Liver (tissue), 8 donors: ENCODE measurements at regions not wholly inside any gene's neighbourhood (a gene's known extent, or its start where the extent isn't known, plus 50 kb on each side); places are given as distances from the start of the nearest gene placed in this dataset.

Experiments
- DNase-seq: peaks from one replicate; pipeline ENCODE4 v3.0.0-alpha.2; 2017; ENCODE audit warnings: low spot score
- H3K27ac ChIP-seq, 2 donors: one replicate each; pipeline ENCODE4 v1.7.0; 2013; ENCODE audit warnings: inconsistent platforms in 2 of 2, low read length in 2 of 2, control low read depth in 1 of 2, low read depth in 1 of 2, mild to moderate bottlenecking in 1 of 2
- H3K27me3 ChIP-seq, 4 donors: one replicate each; pipeline versions ENCODE4 v1.6.1 to v1.7.0; 2013; ENCODE audit warnings: low read length in 3 of 4, inconsistent platforms in 1 of 4, mild to moderate bottlenecking in 1 of 4, moderate library complexity in 1 of 4; ENCODE audit not compliant: control insufficient read depth in 4 of 4, insufficient read depth in 4 of 4
- H3K36me3 ChIP-seq, 4 donors: one replicate each; pipeline versions ENCODE4 v1.6.1 to v1.7.0; 2013; ENCODE audit warnings: low read length in 3 of 4, mild to moderate bottlenecking in 3 of 4, low read depth in 1 of 4, moderate library complexity in 1 of 4; ENCODE audit not compliant: control insufficient read depth in 4 of 4, insufficient read depth in 3 of 4
- H3K4me1 ChIP-seq, 4 donors: one replicate each; pipeline versions ENCODE4 v1.6.1 to v1.7.0; 2013; ENCODE audit warnings: low read length in 3 of 4, mild to moderate bottlenecking in 3 of 4, moderate library complexity in 1 of 4; ENCODE audit not compliant: control insufficient read depth in 4 of 4, insufficient read depth in 4 of 4
- H3K4me3 ChIP-seq, 3 donors: one replicate each; pipeline versions ENCODE4 v1.6.1 to v1.7.0; 2013; ENCODE audit warnings: low read length in 3 of 3, control low read depth in 1 of 3, low read depth in 1 of 3, mild to moderate bottlenecking in 1 of 3
- H3K9ac ChIP-seq, 2 donors: one replicate each; pipeline ENCODE4 v1.7.0; 2013; ENCODE audit warnings: low read length in 2 of 2, mild to moderate bottlenecking in 2 of 2, moderate library complexity in 2 of 2, control low read depth in 1 of 2, low read depth in 1 of 2
- H3K9me3 ChIP-seq, 4 donors: one replicate each; pipeline versions ENCODE4 v1.6.1 to v1.7.0; 2013; ENCODE audit warnings: low read length in 3 of 4; ENCODE audit not compliant: control insufficient read depth in 4 of 4
- EGR1 ChIP-seq, 2 donors: IDR thresholded peaks; 2 replicates each; pipeline ENCODE4 v1.6.1; 2016 to 2018; ENCODE audit warnings: antibody characterized with exemption in 2 of 2, low read depth in 2 of 2
- FOXA2 ChIP-seq: IDR thresholded peaks from 2 replicates; pipeline ENCODE4 v1.6.1; 2016; ENCODE audit warnings: antibody characterized with exemption
- GABPA ChIP-seq, 2 donors: IDR thresholded peaks in 1 of 2; conservative IDR thresholded peaks in 1 of 2; 2 replicates each; pipeline ENCODE4 v1.6.1; 2016; ENCODE audit warnings: antibody characterized with exemption in 2 of 2, mild to moderate bottlenecking in 1 of 2, moderate library complexity in 1 of 2
- HNF4A ChIP-seq, 2 donors: conservative IDR thresholded peaks; 2 replicates each; pipeline ENCODE4 v1.6.1; 2016; ENCODE audit warnings: antibody characterized with exemption in 2 of 2, mild to moderate bottlenecking in 2 of 2
- HNF4G ChIP-seq: IDR thresholded peaks from 2 replicates; pipeline ENCODE4 v1.6.1; 2016; ENCODE audit warnings: antibody characterized with exemption
- JUND ChIP-seq, 2 donors: IDR thresholded peaks; 2 replicates each; pipeline ENCODE4 v1.6.1; 2016; ENCODE audit warnings: antibody characterized with exemption in 2 of 2
- NR2F2 ChIP-seq: IDR thresholded peaks from 2 replicates; pipeline ENCODE4 v1.6.1; 2016; ENCODE audit warnings: antibody characterized with exemption
- RAD21 ChIP-seq, 2 donors: IDR thresholded peaks; 2 replicates each; pipeline ENCODE4 v1.6.1; 2016; ENCODE audit warnings: antibody characterized with exemption in 2 of 2, mild to moderate bottlenecking in 2 of 2
- RXRA ChIP-seq, 2 donors: IDR thresholded peaks; 2 replicates each; pipeline ENCODE4 v1.6.1; 2017 to 2018; ENCODE audit warnings: antibody characterized with exemption in 2 of 2, mild to moderate bottlenecking in 1 of 2
- SP1 ChIP-seq: IDR thresholded peaks from 2 replicates; pipeline ENCODE4 v1.6.1; 2018; ENCODE audit warnings: antibody characterized with exemption, mild to moderate bottlenecking
- TAF1 ChIP-seq: conservative IDR thresholded peaks from 2 replicates; pipeline ENCODE4 v1.6.1; 2016; ENCODE audit warnings: antibody characterized with exemption, mild to moderate bottlenecking
- YY1 ChIP-seq: IDR thresholded peaks from 2 replicates; pipeline ENCODE4 v1.6.1; 2016; ENCODE audit warnings: antibody characterized with exemption, mild to moderate bottlenecking
- WGBS: extraction: QIAGEN DNeasy Blood & Tissue Kit; methylation state at CpG from one replicate; pipeline ENCODE4 v1.1.7; 2013; 5-methylcytosine and 5-hydroxymethylcytosine counted together
- TF ChIP-seq, protein P1 (sequence below): IDR thresholded peaks from 2 replicates; pipeline ENCODE4 v1.6.1; 2016; ENCODE audit warnings: antibody characterized with exemption
- TF ChIP-seq, protein P2 (sequence below): fragments of 150-350 bp; IDR thresholded peaks from 2 replicates; pipeline ENCODE4 v1.5.1; 2017; ENCODE audit warnings: improper control_type of control experiment, low read depth, low read length; ENCODE audit not compliant: missing input control
- TF ChIP-seq, protein P3 (sequence below): IDR thresholded peaks from 2 replicates; pipeline ENCODE4 v1.6.1; 2016; ENCODE audit warnings: antibody characterized with exemption
- TF ChIP-seq, protein P4 (sequence below): IDR thresholded peaks from 2 replicates; pipeline ENCODE4 v1.6.1; 2016; ENCODE audit warnings: antibody characterized with exemption
- donor health status: healthy.
- donor health status: healthy.
- donor health status: healthy.
- donor health status: healthy.
- donor health status: healthy.

DNA sequence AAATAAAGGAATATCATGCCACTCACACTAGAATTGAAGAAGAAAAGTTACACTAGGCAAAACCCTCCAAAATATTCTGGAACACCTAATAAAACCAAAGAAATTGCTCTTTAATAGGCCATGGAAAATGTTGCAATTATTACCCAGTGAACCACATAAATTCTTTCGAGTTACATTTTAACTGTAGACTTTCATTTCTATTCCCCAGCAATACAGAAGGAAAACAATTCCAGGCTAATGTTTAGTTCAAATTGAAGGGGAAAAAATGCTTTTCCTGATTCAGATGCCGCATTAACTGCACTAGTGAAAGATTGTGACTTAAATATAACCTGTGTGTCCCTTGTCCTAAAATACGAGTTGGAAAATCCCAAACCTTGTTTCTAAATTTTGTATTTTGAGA lies 439.3 kb upstream of the ADAMTS16 start:
- WGBS: 59% methylated on average over 3 of the region's 3 CpGs
- Histone ChIP-seq H3K4me1 (no peaks in the 10 kb centered on the region), H3K4me3 (no peak overlapping the region), H3K36me3 (no peaks in the 10 kb centered on the region), H3K27me3 (no peaks in the 10 kb centered on the region), H3K9me3 (no peaks in the 10 kb centered on the region), H3K9ac (no peak overlapping the region), H3K27ac (no peak overlapping the region)
- DNase-seq: no peak
- no peak for TF ChIP-seq FOXA2
- TF ChIP-seq GABPA (IDR thresholded peaks at IDR 0.05 in 1 of 2, conservative IDR thresholded peaks at IDR 0.05 in 1 of 2): no peak
- TF ChIP-seq, protein P1, sequence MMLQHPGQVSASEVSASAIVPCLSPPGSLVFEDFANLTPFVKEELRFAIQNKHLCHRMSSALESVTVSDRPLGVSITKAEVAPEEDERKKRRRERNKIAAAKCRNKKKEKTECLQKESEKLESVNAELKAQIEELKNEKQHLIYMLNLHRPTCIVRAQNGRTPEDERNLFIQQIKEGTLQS: no peak
- no peak for TF ChIP-seq JUND (IDR thresholded peaks at IDR 0.05)
- TF ChIP-seq RXRA (IDR thresholded peaks at IDR 0.05): no peak
- TF ChIP-seq NR2F2: no peak
- TF ChIP-seq EGR1 (IDR thresholded peaks at IDR 0.05; ENCODE audit: low read depth in 2 of 2): no peak
- TF ChIP-seq HNF4G: no peak
- TF ChIP-seq YY1: no peak
- no peak for TF ChIP-seq TAF1
- TF ChIP-seq RAD21 (IDR thresholded peaks at IDR 0.05): no peak
- no peak for TF ChIP-seq SP1
- TF ChIP-seq, protein P2, sequence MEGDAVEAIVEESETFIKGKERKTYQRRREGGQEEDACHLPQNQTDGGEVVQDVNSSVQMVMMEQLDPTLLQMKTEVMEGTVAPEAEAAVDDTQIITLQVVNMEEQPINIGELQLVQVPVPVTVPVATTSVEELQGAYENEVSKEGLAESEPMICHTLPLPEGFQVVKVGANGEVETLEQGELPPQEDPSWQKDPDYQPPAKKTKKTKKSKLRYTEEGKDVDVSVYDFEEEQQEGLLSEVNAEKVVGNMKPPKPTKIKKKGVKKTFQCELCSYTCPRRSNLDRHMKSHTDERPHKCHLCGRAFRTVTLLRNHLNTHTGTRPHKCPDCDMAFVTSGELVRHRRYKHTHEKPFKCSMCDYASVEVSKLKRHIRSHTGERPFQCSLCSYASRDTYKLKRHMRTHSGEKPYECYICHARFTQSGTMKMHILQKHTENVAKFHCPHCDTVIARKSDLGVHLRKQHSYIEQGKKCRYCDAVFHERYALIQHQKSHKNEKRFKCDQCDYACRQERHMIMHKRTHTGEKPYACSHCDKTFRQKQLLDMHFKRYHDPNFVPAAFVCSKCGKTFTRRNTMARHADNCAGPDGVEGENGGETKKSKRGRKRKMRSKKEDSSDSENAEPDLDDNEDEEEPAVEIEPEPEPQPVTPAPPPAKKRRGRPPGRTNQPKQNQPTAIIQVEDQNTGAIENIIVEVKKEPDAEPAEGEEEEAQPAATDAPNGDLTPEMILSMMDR: no peak
- TF ChIP-seq, protein P3, sequence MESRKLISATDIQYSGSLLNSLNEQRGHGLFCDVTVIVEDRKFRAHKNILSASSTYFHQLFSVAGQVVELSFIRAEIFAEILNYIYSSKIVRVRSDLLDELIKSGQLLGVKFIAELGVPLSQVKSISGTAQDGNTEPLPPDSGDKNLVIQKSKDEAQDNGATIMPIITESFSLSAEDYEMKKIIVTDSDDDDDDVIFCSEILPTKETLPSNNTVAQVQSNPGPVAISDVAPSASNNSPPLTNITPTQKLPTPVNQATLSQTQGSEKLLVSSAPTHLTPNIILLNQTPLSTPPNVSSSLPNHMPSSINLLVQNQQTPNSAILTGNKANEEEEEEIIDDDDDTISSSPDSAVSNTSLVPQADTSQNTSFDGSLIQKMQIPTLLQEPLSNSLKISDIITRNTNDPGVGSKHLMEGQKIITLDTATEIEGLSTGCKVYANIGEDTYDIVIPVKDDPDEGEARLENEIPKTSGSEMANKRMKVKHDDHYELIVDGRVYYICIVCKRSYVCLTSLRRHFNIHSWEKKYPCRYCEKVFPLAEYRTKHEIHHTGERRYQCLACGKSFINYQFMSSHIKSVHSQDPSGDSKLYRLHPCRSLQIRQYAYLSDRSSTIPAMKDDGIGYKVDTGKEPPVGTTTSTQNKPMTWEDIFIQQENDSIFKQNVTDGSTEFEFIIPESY: no peak

DNA sequence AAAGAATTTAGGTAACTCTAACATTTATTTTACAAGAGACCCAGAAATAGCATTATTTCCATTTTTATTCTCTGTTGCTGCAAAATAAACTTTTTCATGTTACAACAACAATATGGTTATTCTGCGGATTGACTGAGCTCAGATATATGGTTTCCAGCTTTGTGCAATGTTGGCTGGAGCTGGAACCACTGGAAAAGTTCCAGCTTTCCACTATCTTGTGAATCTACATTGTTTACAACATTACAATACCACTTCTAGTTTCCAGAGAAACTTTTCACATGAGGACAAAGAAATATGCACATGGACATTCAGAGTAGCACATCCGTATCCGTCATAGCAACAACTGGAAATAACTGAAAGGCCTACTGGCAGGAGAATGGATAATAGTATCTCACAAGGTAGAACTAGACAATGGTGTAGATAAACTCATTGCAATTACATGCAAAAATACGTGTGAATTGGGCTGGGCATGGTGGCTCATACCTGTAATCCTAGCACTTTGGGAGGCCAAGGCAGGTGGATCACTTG lies 436.1 kb upstream of the ADAMTS16 start:
- no peaks in the 10 kb centered on the region for H3K27me3 ChIP-seq
- no peak for DNase-seq

More for the DNA sequence above, 436.1 kb upstream of the ADAMTS16 start:
- TF ChIP-seq, protein P2: no peak
- TF ChIP-seq JUND (IDR thresholded peaks at IDR 0.05): no peak
- TF ChIP-seq, protein P4, sequence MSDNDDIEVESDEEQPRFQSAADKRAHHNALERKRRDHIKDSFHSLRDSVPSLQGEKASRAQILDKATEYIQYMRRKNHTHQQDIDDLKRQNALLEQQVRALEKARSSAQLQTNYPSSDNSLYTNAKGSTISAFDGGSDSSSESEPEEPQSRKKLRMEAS: no peak
- TF ChIP-seq YY1: no peak
- no peak for TF ChIP-seq SP1
- no peak for TF ChIP-seq HNF4G
- TF ChIP-seq HNF4A (conservative IDR thresholded peaks at IDR 0.05): no peak
- no peak for TF ChIP-seq RAD21 (IDR thresholded peaks at IDR 0.05)
- TF ChIP-seq NR2F2: no peak
- no peak for TF ChIP-seq TAF1
- no peaks in the 10 kb centered on the region for H3K36me3 ChIP-seq
- no peaks in the 10 kb centered on the region for H3K9me3 ChIP-seq
- WGBS: 83% methylated on average over 4 of the region's 4 CpGs
- no peak overlapping the region for H3K4me3 ChIP-seq
- no peak overlapping the region for H3K27ac ChIP-seq
- no peak overlapping the region for H3K9ac ChIP-seq
- no peaks in the 10 kb centered on the region for H3K4me1 ChIP-seq
